ENCODE measurements at regions not wholly inside any gene's neighbourhood (a gene's known extent, or its start where the extent isn't known, plus 50 kb on each side); places are given as distances from the start of the nearest gene placed in this dataset.

- no peak for DNase-seq
Observed at GRCh38 chr2:111679202-111679601, 204.8 kb downstream of the ANAPC1 start.

- DNase-seq = no peak
Observed at GRCh38 chr2:111684611-111685010, 199.4 kb downstream of the ANAPC1 start.

GRCh38 chr2:111685342-111685741 is 198.7 kb downstream of the ANAPC1 start:
- DNase-seq = no peak

GRCh38 chr2:111686994-111687393 is 197.0 kb downstream of the ANAPC1 start:
- DNase-seq = no peak

- DNase-seq = no peak
Observed at GRCh38 chr2:111687911-111688310, 196.1 kb downstream of the ANAPC1 start.

- DNase-seq = no peak
Observed at GRCh38 chr2:111688482-111688881, 195.5 kb downstream of the ANAPC1 start.

- DNase-seq = no peak
Observed at GRCh38 chr2:111689174-111689573, 194.8 kb downstream of the ANAPC1 start.

GRCh38 chr2:111689941-111690340 is 194.1 kb downstream of the ANAPC1 start:
- DNase-seq = no peak

- no peak for DNase-seq
Observed at GRCh38 chr2:111691164-111691875, 192.7 kb downstream of the ANAPC1 start.

GRCh38 chr2:111692311-111692710 is 191.7 kb downstream of the ANAPC1 start:
- no peak for DNase-seq

GRCh38 chr2:111694700-111695101 is 189.3 kb downstream of the ANAPC1 start:
- DNase-seq = no peak

GRCh38 chr2:111695441-111696007 is 188.5 kb downstream of the ANAPC1 start:
- DNase-seq = no peak

- DNase-seq = no peak
Observed at GRCh38 chr2:111696226-111696625, 187.8 kb downstream of the ANAPC1 start.

- DNase-seq = no peak
Observed at GRCh38 chr2:111697560-111697959, 186.4 kb downstream of the ANAPC1 start.

- DNase-seq = no peak
Observed at GRCh38 chr2:111698089-111698488, 185.9 kb downstream of the ANAPC1 start.

- peak in 4 of 51 donors; percentile 1 to 42 (median 10) for DNase-seq
Observed at GRCh38 chr2:111698743-111699554, 185.0 kb downstream of the ANAPC1 start.

- DNase-seq = no peak
Observed at GRCh38 chr2:111701266-111701665, 182.7 kb downstream of the ANAPC1 start.

- no peak for DNase-seq
Observed at GRCh38 chr2:111701798-111702118, 182.2 kb downstream of the ANAPC1 start.

- DNase-seq = peak in 3 of 51 donors; percentile 11 to 19 (median 12)
Observed at GRCh38 chr2:111702119-111702803, 181.7 kb downstream of the ANAPC1 start.

- no peak for DNase-seq
Observed at GRCh38 chr2:111702804-111703196, 181.2 kb downstream of the ANAPC1 start.

GRCh38 chr2:111703759-111704158 is 180.2 kb downstream of the ANAPC1 start:
- no peak for DNase-seq

GRCh38 chr2:111704246-111704645 is 179.7 kb downstream of the ANAPC1 start:
- no peak for DNase-seq
